K562 (cell line): ENCODE measurements at regions not wholly inside any gene's neighbourhood (a gene's known extent, or its start where the extent isn't known, plus 50 kb on each side); places are given as distances from the start of the nearest gene placed in this dataset.

Source experiments
- ATAC-seq: fragments of 200-7000 bp; cut with Tn5 transposase; 3 replicates; pipeline ENCODE4 v1.9.1; 2020; ENCODE audit warnings: moderate library complexity
- BruUV-seq: library from RNA; stranded (reverse); fragments of 400-500 nt; replicated peaks from 2 replicates; lab custom pipeline; 2021; lab: Mats Ljungman, UMichigan
- CTCF ChIA-PET: fragments of 300-600 bp; formaldehyde crosslinking; extraction: SDS; loops from one replicate; lab custom pipeline; 2021; ENCODE audit warnings: low intra/inter-chr PET ratio; lab: Yijun Ruan, JAX
- POLR2A ChIA-PET: fragments of 300-600, 350-650 bp; sonication (Branson Sonifier 250); formaldehyde crosslinking; extraction: SDS; loops from one replicate; lab custom pipeline; 2021; ENCODE audit warnings: antibody characterized with exemption, inconsistent platforms; lab: Yijun Ruan, JAX
- DNase-seq, 4 experiments: peaks; one replicate each; pipeline versions ENCODE4 v3.0.0 to v3.0.0-alpha.2; 2011 to 2018; ENCODE audit warnings: low spot score in 3 of 4, mixed read lengths in 3 of 4; ENCODE audit errors: extremely low read depth in 1 of 4
- FAIRE-seq: peaks from 2 replicates; lab custom pipeline; 2011; peaks lifted over from hg19 to GRCh38; lab: Jason Lieb, UNC
- H2AFZ ChIP-seq: 2 replicates; pipeline ENCODE4 v1.6.0; 2011; ENCODE audit warnings: low read depth, low read length, control low read depth, inconsistent platforms
- H3K27ac ChIP-seq: fragments of 200-600 bp; 3 replicates; pipeline ENCODE4 v1.8.0; 2011; ENCODE audit warnings: low read depth, mild to moderate bottlenecking, control low read depth, inconsistent platforms, low read length, moderate library complexity, mixed read lengths; ENCODE audit errors: extremely low read depth
- H3K27me3 ChIP-seq, 2 experiments: fragments of 300-600 bp in 1 of 2; 2 replicates in 1 of 2; 3 replicates in 1 of 2; pipeline versions ENCODE4 v1.6.0 to v1.8.0; 2011; ENCODE audit warnings: inconsistent platforms in 2 of 2, low read length in 2 of 2, mild to moderate bottlenecking in 1 of 2, mixed read lengths in 1 of 2, moderate library complexity in 1 of 2; ENCODE audit not compliant: control insufficient read depth in 2 of 2, insufficient read depth in 2 of 2
- H3K36me3 ChIP-seq: fragments of 300-600 bp; 3 replicates; pipeline ENCODE4 v1.8.0; 2011; ENCODE audit warnings: mild to moderate bottlenecking, low read length, inconsistent platforms; ENCODE audit not compliant: control insufficient read depth, insufficient read depth
- H3K4me1 ChIP-seq, 2 experiments: fragments of 200-600 bp in 1 of 2; replicated peaks in 1 of 2; 2 replicates in 1 of 2; 3 replicates in 1 of 2; pipeline versions ENCODE4 v1.5.1 to v1.8.0; 2011; ENCODE audit warnings: inconsistent platforms in 2 of 2, low read length in 2 of 2, mild to moderate bottlenecking in 1 of 2, mixed read lengths in 1 of 2, moderate library complexity in 1 of 2; ENCODE audit not compliant: control insufficient read depth in 2 of 2, insufficient read depth in 2 of 2
- H3K4me2 ChIP-seq: 2 replicates; pipeline ENCODE4 v1.6.1; 2011; ENCODE audit warnings: low read length, control low read depth, inconsistent platforms, mixed read lengths; ENCODE audit not compliant: insufficient read depth
- H3K4me3 ChIP-seq: fragments of 200-600 bp; sonication (generic), shearing (Covaris generic); 2 replicates; pipeline ENCODE4 v1.5.1; 2016; ENCODE audit warnings: control low read depth, inconsistent platforms
- H3K79me2 ChIP-seq: fragments of 200-600 bp; 3 replicates; pipeline ENCODE4 v1.8.0; 2011; ENCODE audit warnings: low read length, inconsistent platforms; ENCODE audit not compliant: control insufficient read depth, insufficient read depth
- H3K9ac ChIP-seq, 2 experiments: 2 replicates each; pipeline versions ENCODE4 v1.6.0 to v1.6.1; 2011; ENCODE audit warnings: low read depth in 2 of 2, low read length in 2 of 2, control low read depth in 1 of 2, inconsistent platforms in 1 of 2, mild to moderate bottlenecking in 1 of 2, mixed read lengths in 1 of 2; ENCODE audit not compliant: insufficient read depth in 1 of 2
- H3K9me1 ChIP-seq: one replicate; pipeline ENCODE4 v1.6.0; 2011; ENCODE audit warnings: inconsistent platforms, mild to moderate bottlenecking, low read length, moderate library complexity; ENCODE audit not compliant: control insufficient read depth, insufficient read depth
- H3K9me3 ChIP-seq: replicated peaks from 2 replicates; pipeline ENCODE4 v1.5.1; 2011; ENCODE audit warnings: low read depth, low read length, inconsistent platforms; ENCODE audit not compliant: control insufficient read depth, insufficient read depth
- H4K20me1 ChIP-seq: replicated peaks from 2 replicates; pipeline ENCODE4 v1.6.1; 2011; ENCODE audit warnings: low read length, inconsistent platforms, mixed read lengths; ENCODE audit not compliant: control insufficient read depth, insufficient read depth
- CBX3 ChIP-seq, 2 experiments: IDR thresholded peaks; 1 replicate in 1 of 2; 2 replicates in 1 of 2; pipeline ENCODE4 v1.6.1; 2012; ENCODE audit warnings: inconsistent platforms in 2 of 2, low read length in 2 of 2, borderline replicate concordance in 1 of 2, control low read depth in 1 of 2
- NFXL1 ChIP-seq: fragments of 450-650 bp; formaldehyde crosslinking; IDR thresholded peaks from 2 replicates; pipeline ENCODE4 v1.4.0; 2021; ENCODE audit warnings: mild to moderate bottlenecking
- RERE ChIP-seq: sonication (generic); formaldehyde crosslinking; IDR thresholded peaks from 2 replicates; pipeline ENCODE4 v1.8.0; 2023; ENCODE audit warnings: missing genetic modification reagents, mild to moderate bottlenecking, borderline replicate concordance
- U2AF1 ChIP-seq: fragments of 200-400 bp; formaldehyde crosslinking; optimal IDR thresholded peaks from 2 replicates; pipeline ENCODE3; 2017; ENCODE audit warnings: mild to moderate bottlenecking, low read depth, low read length, moderate library complexity
- ZBTB9 ChIP-seq: fragments of 450-650 bp; formaldehyde crosslinking; IDR thresholded peaks from 2 replicates; pipeline ENCODE4 v1.4.0; 2020; ENCODE audit warnings: mild to moderate bottlenecking, moderate library complexity
- ZNF551 ChIP-seq: fragments of 250-450 bp; sonication (Bioruptor Pico); IDR thresholded peaks from 2 replicates; pipeline ENCODE4 v1.5.0; 2021; ENCODE audit warnings: mild to moderate bottlenecking, moderate library complexity
- WGBS: fragments of 100-300 bp; shearing (Covaris generic); methylation state at CpG from one replicate; pipeline ENCODE4 v1.1.6; 2016; ENCODE audit warnings: low coverage, mixed read lengths; ENCODE audit not compliant: insufficient coverage; ENCODE audit errors: missing lambda C conversion rate; 5-methylcytosine and 5-hydroxymethylcytosine counted together
- in situ Hi-C: fragments of 300-500 bp; cut with MboI; formaldehyde crosslinking; loops from 4 replicates; pipeline ENCODE4 v1.15.0; 2018; ENCODE audit warnings: inconsistent platforms, mixed read lengths
- intact Hi-C: fragments of 100-400 bp; cut with micrococcal nuclease; formaldehyde crosslinking; loops from 2 replicates; pipeline ENCODE4 v1.14.2; 2022

- TF ChIP-seq RERE (CRISPR knock-in tag) (no peak), CBX3 (IDR thresholded peaks at IDR 0.05; ENCODE audit: borderline replicate concordance in 1 of 2, low read length in 2 of 2) (no peak), U2AF1 (no peak)
Measured at GRCh38 chr12:128114485-128114884, 152.5 kb upstream of the TMEM132C start (continued).

GRCh38 chr12:128116537-128116936, 150.4 kb upstream of the TMEM132C start:
- intact Hi-C loops (no loop called here), in situ Hi-C loops (no loop called here)
- H3K27me3 ChIP-seq: no peaks in the 10 kb centered on the region
- H3K36me3 ChIP-seq: no peaks in the 10 kb centered on the region
- ChIA-PET CTCF (no interaction called here), POLR2A (no interaction called here)
- H3K79me2 ChIP-seq: no peaks in the 10 kb centered on the region
- ATAC-seq (no peak), FAIRE-seq (no peak), DNase-seq (no peak)
- no peaks in the 10 kb centered on the region for H3K4me1 ChIP-seq
- H4K20me1 ChIP-seq: no peaks in the 10 kb centered on the region
- no peak overlapping the region for H3K4me3 ChIP-seq
- H2AFZ ChIP-seq: no peak overlapping the region
- H3K4me2 ChIP-seq: no peak overlapping the region
- H3K9ac ChIP-seq: no peak overlapping the region
- BruUV-seq: no TSS peak
- no peaks in the 10 kb centered on the region for H3K9me1 ChIP-seq
- 10% methylated on average over 5 of the region's 5 CpGs for WGBS
- H3K9me3 ChIP-seq: peaks cover 4% of the 10 kb centered on the region; the same call in 1 of the 2 replicates
- H3K27ac ChIP-seq: no peak overlapping the region
- TF ChIP-seq ZBTB9 (CRISPR knock-in tag) (no peak), NFXL1 (no peak), ZNF551 (no peak)
